Thyroid gland (tissue), 4 donors: ENCODE measurements at regions not wholly inside any gene's neighbourhood (a gene's known extent, or its start where the extent isn't known, plus 50 kb on each side); places are given as distances from the start of the nearest gene placed in this dataset.

Experiments used
- DNase-seq, 2 donors: peaks; one replicate each; pipeline ENCODE4 v3.0.0-alpha.2; 2019
- H3K27ac ChIP-seq, 3 donors: fragments of 200-600 bp; sonication (generic); 1 replicate in 2 of 3; 2 replicates in 1 of 3; pipeline ENCODE4 v1.5.1; 2016 to 2019; ENCODE audit warnings: mild to moderate bottlenecking in 1 of 3, moderate library complexity in 1 of 3
- H3K27me3 ChIP-seq: fragments of 200-600 bp; sonication (generic); one replicate; pipeline ENCODE4 v1.5.1; 2019
- H3K36me3 ChIP-seq, 2 donors: fragments of 200-600 bp; sonication (generic); one replicate each; pipeline ENCODE4 v1.5.1; 2016 to 2019
- H3K4me1 ChIP-seq, 2 donors: fragments of 200-600 bp; sonication (generic); one replicate each; pipeline ENCODE4 v1.5.1; 2017 to 2019
- H3K4me3 ChIP-seq, 3 donors: fragments of 200-600 bp; sonication (generic); replicated peaks in 1 of 3; 1 replicate in 2 of 3; 2 replicates in 1 of 3; pipeline ENCODE4 v1.5.1; 2016; ENCODE audit warnings: mild to moderate bottlenecking in 1 of 3
- H3K9me3 ChIP-seq: fragments of 200-600 bp; sonication (generic); one replicate; pipeline ENCODE4 v1.5.1; 2017
- CTCF ChIP-seq, 6 experiments: fragments of 200-600 bp in 3 of 6; fragments of 450-650 bp in 3 of 6; sonication (generic) in 3 of 6; IDR thresholded peaks; one replicate each; pipeline ENCODE4 v1.5.1; 2016 to 2019; ENCODE audit warnings: antibody characterized with exemption in 6 of 6, mild to moderate bottlenecking in 2 of 6, inconsistent platforms in 1 of 6, moderate library complexity in 1 of 6
- POLR2A ChIP-seq, 2 donors: fragments of 450-650 bp; IDR thresholded peaks; one replicate each; pipeline ENCODE4 v1.6.1; 2017; ENCODE audit warnings: antibody characterized with exemption in 2 of 2, mild to moderate bottlenecking in 2 of 2, moderate library complexity in 1 of 2
- WGBS, 2 donors: methylation state at CpG; one replicate each; pipeline ENCODE4 v1.1.5; 2017; 5-methylcytosine and 5-hydroxymethylcytosine counted together
- intact Hi-C: fragments of 100-400 bp; cut with DNase I; formaldehyde crosslinking; loops from one replicate; pipeline ENCODE4 v1.15.1; 2023

- no peak overlapping the region for H3K27ac ChIP-seq
- 81 to 84% methylated on average over 2 of the region's 2 CpGs for WGBS, 2 donors
- DNase-seq: no peak
- H3K4me1 ChIP-seq: no peaks in the 10 kb centered on the region
- H3K9me3 ChIP-seq: no peaks in the 10 kb centered on the region
- no peak for TF ChIP-seq POLR2A (IDR thresholded peaks at IDR 0.05)
- no peak for TF ChIP-seq CTCF (IDR thresholded peaks at IDR 0.05)
- no peak overlapping the region for H3K4me3 ChIP-seq
- H3K36me3 ChIP-seq: no peaks in the 10 kb centered on the region
- H3K27me3 ChIP-seq: no peaks in the 10 kb centered on the region
- intact Hi-C loops: no loop called here
These were observed 213.6 kb downstream of the KIF20B start for GRCh38 chr10:89915021-89915420.

- no peaks in the 10 kb centered on the region for H3K36me3 ChIP-seq
- TF ChIP-seq CTCF (IDR thresholded peaks at IDR 0.05) (no peak), POLR2A (IDR thresholded peaks at IDR 0.05) (no peak)
- no peak overlapping the region for H3K4me3 ChIP-seq
- intact Hi-C loops: no loop called here
- no peak for DNase-seq
- H3K27ac ChIP-seq: no peak overlapping the region
- no peaks in the 10 kb centered on the region for H3K27me3 ChIP-seq
- no peaks in the 10 kb centered on the region for H3K4me1 ChIP-seq
- H3K9me3 ChIP-seq: no peaks in the 10 kb centered on the region
These were observed 214.6 kb downstream of the KIF20B start for GRCh38 chr10:89915968-89916367.

- Histone ChIP-seq H3K27ac (no peak overlapping the region), H3K4me1 (no peaks in the 10 kb centered on the region), H3K36me3 (no peaks in the 10 kb centered on the region), H3K4me3 (no peak overlapping the region), H3K9me3 (no peaks in the 10 kb centered on the region), H3K27me3 (no peaks in the 10 kb centered on the region)
- no peak for DNase-seq
- no peak for TF ChIP-seq POLR2A (IDR thresholded peaks at IDR 0.05)
- TF ChIP-seq CTCF (IDR thresholded peaks at IDR 0.05): no peak
- WGBS, 2 donors: 71 to 75% methylated on average over 1 of the region's 1 CpG
- intact Hi-C loops: no loop called here
These were observed 215.3 kb downstream of the KIF20B start for GRCh38 chr10:89916468-89917215.

GRCh38 chr10:89921403-89921802 lies 220.0 kb downstream of the KIF20B start:
- TF ChIP-seq POLR2A (IDR thresholded peaks at IDR 0.05): no peak
- no peak for TF ChIP-seq CTCF (IDR thresholded peaks at IDR 0.05)
- whole genome bisulfite sequencing, 2 donors: 95% methylated on average over 5 of the region's 5 CpGs
- intact Hi-C loops: no loop called here
- Histone ChIP-seq H3K36me3 (no peaks in the 10 kb centered on the region), H3K27me3 (no peaks in the 10 kb centered on the region), H3K4me1 (no peaks in the 10 kb centered on the region), H3K4me3 (no peak overlapping the region), H3K27ac (no peak overlapping the region), H3K9me3 (no peaks in the 10 kb centered on the region)
- DNase-seq: no peak

- Histone ChIP-seq H3K27ac (no peak overlapping the region), H3K4me3 (no peak overlapping the region), H3K4me1 (no peaks in the 10 kb centered on the region), H3K36me3 (no peaks in the 10 kb centered on the region), H3K27me3 (no peaks in the 10 kb centered on the region), H3K9me3 (no peaks in the 10 kb centered on the region)
- 85 to 92% methylated on average over 1 of the region's 1 CpG for WGBS, 2 donors
- intact Hi-C loops: no loop called here
- no peak for DNase-seq
- TF ChIP-seq CTCF (IDR thresholded peaks at IDR 0.05) (no peak), POLR2A (IDR thresholded peaks at IDR 0.05) (no peak)
These were observed 222.3 kb downstream of the KIF20B start for GRCh38 chr10:89923661-89924060.
